Amniotic epithelial cell (primary cell): ENCODE measurements at regions not wholly inside any gene's neighbourhood (a gene's known extent, or its start where the extent isn't known, plus 50 kb on each side); places are given as distances from the start of the nearest gene placed in this dataset.

Source experiments
- DNase-seq: peaks from one replicate; pipeline ENCODE4 v3.0.0-alpha.2; 2010; ENCODE audit warnings: low read depth

GRCh38 chr10:57017356-57018037 is 656.4 kb upstream of the ZWINT start:
- DNase-seq: no peak

- DNase-seq: no peak
Observed at GRCh38 chr10:57015595-57016318, 654.7 kb upstream of the ZWINT start.

GRCh38 chr10:57015187-57015586 is 654.1 kb upstream of the ZWINT start:
- no peak for DNase-seq

GRCh38 chr10:57014758-57015157 is 653.7 kb upstream of the ZWINT start:
- no peak for DNase-seq

- DNase-seq: no peak
Observed at GRCh38 chr10:57008189-57008588, 647.1 kb upstream of the ZWINT start.

GRCh38 chr10:56991591-56992069 is 630.6 kb upstream of the ZWINT start:
- DNase-seq: no peak

GRCh38 chr10:56975513-56975912 is 614.5 kb upstream of the ZWINT start:
- DNase-seq: no peak

GRCh38 chr10:56973766-56974165 is 612.7 kb upstream of the ZWINT start:
- DNase-seq: no peak

- DNase-seq: no peak
Observed at GRCh38 chr10:56943221-56943755, 582.2 kb upstream of the ZWINT start.

- no peak for DNase-seq
Observed at GRCh38 chr10:56934515-56934914, 573.5 kb upstream of the ZWINT start.

GRCh38 chr10:56928714-56929113 is 567.7 kb upstream of the ZWINT start:
- DNase-seq: no peak

- no peak for DNase-seq
Observed at GRCh38 chr10:56927701-56928100, 566.6 kb upstream of the ZWINT start.

GRCh38 chr10:56920601-56921261 is 559.7 kb upstream of the ZWINT start:
- DNase-seq: no peak

GRCh38 chr10:56912043-56912442 is 551.0 kb upstream of the ZWINT start:
- no peak for DNase-seq

GRCh38 chr10:56905051-56905450 is 544.0 kb upstream of the ZWINT start:
- DNase-seq: no peak

GRCh38 chr10:56902554-56902953 is 541.5 kb upstream of the ZWINT start:
- no peak for DNase-seq

GRCh38 chr10:56895306-56895705 is 534.2 kb upstream of the ZWINT start:
- no peak for DNase-seq

GRCh38 chr10:56881218-56881617 is 520.2 kb upstream of the ZWINT start:
- DNase-seq: no peak

- no peak for DNase-seq
Observed at GRCh38 chr10:56880606-56881005, 519.5 kb upstream of the ZWINT start.

- no peak for DNase-seq
Observed at GRCh38 chr10:56874950-56875349, 513.9 kb upstream of the ZWINT start.

GRCh38 chr10:56871160-56871668 is 510.2 kb upstream of the ZWINT start:
- DNase-seq: no peak

GRCh38 chr10:56867236-56867635 is 506.2 kb upstream of the ZWINT start:
- no peak for DNase-seq

- no peak for DNase-seq
Observed at GRCh38 chr10:56856569-56856968, 495.5 kb upstream of the ZWINT start.
